ENCODE measurements at regions not wholly inside any gene's neighbourhood (a gene's known extent, or its start where the extent isn't known, plus 50 kb on each side); places are given as distances from the start of the nearest gene placed in this dataset.

GRCh38 chr2:150702791-150703190 is 215.3 kb upstream of the RND3 start:
- ATAC-seq (no peak), DNase-seq (no peak)
- intact Hi-C loops (cut with DNase I, micrococcal nuclease), result no loop called here
- no peaks in the 10 kb centered on the region for H3K36me3 ChIP-seq (ENCODE audit: low read depth)
- H3K4me1 ChIP-seq (ENCODE audit: low read depth), result no peaks in the 10 kb centered on the region
- H3K9me3 ChIP-seq, result no peaks in the 10 kb centered on the region
- H3K4me3 ChIP-seq, result no peak overlapping the region
- TF ChIP-seq, protein P1, sequence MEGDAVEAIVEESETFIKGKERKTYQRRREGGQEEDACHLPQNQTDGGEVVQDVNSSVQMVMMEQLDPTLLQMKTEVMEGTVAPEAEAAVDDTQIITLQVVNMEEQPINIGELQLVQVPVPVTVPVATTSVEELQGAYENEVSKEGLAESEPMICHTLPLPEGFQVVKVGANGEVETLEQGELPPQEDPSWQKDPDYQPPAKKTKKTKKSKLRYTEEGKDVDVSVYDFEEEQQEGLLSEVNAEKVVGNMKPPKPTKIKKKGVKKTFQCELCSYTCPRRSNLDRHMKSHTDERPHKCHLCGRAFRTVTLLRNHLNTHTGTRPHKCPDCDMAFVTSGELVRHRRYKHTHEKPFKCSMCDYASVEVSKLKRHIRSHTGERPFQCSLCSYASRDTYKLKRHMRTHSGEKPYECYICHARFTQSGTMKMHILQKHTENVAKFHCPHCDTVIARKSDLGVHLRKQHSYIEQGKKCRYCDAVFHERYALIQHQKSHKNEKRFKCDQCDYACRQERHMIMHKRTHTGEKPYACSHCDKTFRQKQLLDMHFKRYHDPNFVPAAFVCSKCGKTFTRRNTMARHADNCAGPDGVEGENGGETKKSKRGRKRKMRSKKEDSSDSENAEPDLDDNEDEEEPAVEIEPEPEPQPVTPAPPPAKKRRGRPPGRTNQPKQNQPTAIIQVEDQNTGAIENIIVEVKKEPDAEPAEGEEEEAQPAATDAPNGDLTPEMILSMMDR (IDR thresholded peaks at IDR 0.05), result no peak

DNA sequence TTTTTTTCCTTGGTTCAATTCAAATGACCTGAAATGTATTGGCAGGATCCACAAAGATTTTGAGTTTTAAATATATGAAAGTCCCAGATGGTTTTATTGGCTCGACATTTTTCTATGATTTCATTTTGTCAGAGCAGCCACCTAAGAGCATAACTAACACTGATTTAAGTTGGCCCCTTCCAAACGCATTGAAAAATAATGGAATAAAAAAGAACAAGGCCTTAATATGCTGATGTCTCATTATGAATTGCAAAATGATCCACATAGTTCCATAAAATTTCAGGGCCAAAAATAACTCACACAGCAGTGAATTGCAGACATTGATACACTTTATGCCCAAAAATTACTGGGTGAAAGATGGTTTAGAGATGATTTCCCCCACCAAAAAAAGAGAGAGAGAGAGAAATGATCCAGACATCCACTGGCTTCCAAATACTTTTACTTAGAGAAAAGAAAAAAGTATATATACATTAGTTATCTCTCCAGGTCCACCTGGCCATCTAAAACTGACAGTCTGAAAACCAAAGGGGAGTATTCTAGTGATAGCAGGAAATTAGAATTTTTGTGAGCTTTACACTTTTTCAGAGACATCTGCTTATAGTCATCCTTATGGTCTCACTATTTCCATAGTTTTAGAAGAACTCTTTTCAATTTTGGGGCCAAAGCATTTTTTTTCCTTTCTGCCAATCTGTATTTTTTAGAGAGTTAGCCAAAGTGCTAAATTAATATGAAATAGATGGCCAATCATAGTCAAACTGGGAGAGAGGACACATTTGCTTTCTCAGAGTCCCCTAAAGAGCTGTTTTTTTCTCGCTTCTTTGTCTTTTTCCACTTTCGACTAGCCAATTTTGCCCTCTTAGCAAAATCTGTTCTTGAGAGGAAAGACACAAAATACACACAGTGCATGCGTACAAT is 213.5 kb upstream of the RND3 start:
- TF ChIP-seq, protein P1 (IDR thresholded peaks at IDR 0.05), result no peak
- DNase-seq (no peak), ATAC-seq (no peak)
- intact Hi-C loops (cut with DNase I, micrococcal nuclease), result no loop called here
- no peak overlapping the region for H3K4me3 ChIP-seq
- H3K4me1 ChIP-seq (ENCODE audit: low read depth), result no peaks in the 10 kb centered on the region
- H3K9me3 ChIP-seq, result no peaks in the 10 kb centered on the region
- no peaks in the 10 kb centered on the region for H3K36me3 ChIP-seq (ENCODE audit: low read depth)

DNA sequence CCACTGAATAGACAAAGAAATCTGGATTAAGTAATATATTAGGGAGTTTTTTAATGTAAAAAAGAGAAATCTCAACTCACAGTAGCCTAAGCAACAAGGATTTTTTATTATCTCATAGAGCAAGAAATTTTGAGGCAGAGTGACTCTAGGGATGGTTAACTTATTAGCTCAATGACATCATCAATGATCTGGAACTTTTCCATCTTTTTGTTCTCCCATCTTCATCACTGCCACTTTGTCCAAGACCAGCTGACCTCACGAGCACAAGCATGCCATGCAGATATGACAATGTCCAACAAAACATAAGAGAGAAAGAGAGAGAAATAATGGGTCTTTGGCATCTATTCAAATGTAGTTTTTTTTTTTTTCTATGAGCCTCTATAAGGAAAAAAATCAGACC is 211.8 kb upstream of the RND3 start:
- intact Hi-C loops (cut with DNase I, micrococcal nuclease), result no loop called here
- Histone ChIP-seq H3K36me3 (ENCODE audit: low read depth) (no peaks in the 10 kb centered on the region), H3K4me1 (ENCODE audit: low read depth) (no peaks in the 10 kb centered on the region), H3K4me3 (no peak overlapping the region), H3K9me3 (no peaks in the 10 kb centered on the region)
- DNase-seq (no peak), ATAC-seq (no peak)
- TF ChIP-seq, protein P1 (IDR thresholded peaks at IDR 0.05), result no peak

GRCh38 chr2:150698016-150698661 is 210.7 kb upstream of the RND3 start:
- no peaks in the 10 kb centered on the region for H3K4me1 ChIP-seq (ENCODE audit: low read depth)
- H3K36me3 ChIP-seq (ENCODE audit: low read depth), result no peaks in the 10 kb centered on the region
- no peak overlapping the region for H3K4me3 ChIP-seq
- intact Hi-C loops (cut with DNase I, micrococcal nuclease), result no loop called here
- DNase-seq, result no peak
- TF ChIP-seq, protein P1 (IDR thresholded peaks at IDR 0.05), result no peak
- H3K9me3 ChIP-seq, result no peaks in the 10 kb centered on the region
- no peak for ATAC-seq

GRCh38 chr2:150697596-150697995 is 210.1 kb upstream of the RND3 start:
- H3K4me3 ChIP-seq, result no peak overlapping the region

More at GRCh38 chr2:150697596-150697995, 210.1 kb upstream of the RND3 start:
- Histone ChIP-seq H3K36me3 (ENCODE audit: low read depth) (no peaks in the 10 kb centered on the region), H3K4me1 (ENCODE audit: low read depth) (no peaks in the 10 kb centered on the region), H3K9me3 (no peaks in the 10 kb centered on the region)
- TF ChIP-seq, protein P1 (IDR thresholded peaks at IDR 0.05), result no peak
- ATAC-seq (no peak), DNase-seq (no peak)
- intact Hi-C loops (cut with DNase I, micrococcal nuclease), result no loop called here

Data from mucosa of descending colon (tissue), 3 donors.